Large intestine (tissue), 3 donors: ENCODE measurements at regions not wholly inside any gene's neighbourhood (a gene's known extent, or its start where the extent isn't known, plus 50 kb on each side); places are given as distances from the start of the nearest gene placed in this dataset.

Experiments used
- DNase-seq, 2 donors: peaks; one replicate each; pipeline versions ENCODE4 v3.0.0 to v3.0.0-alpha.2; 2013
- H3K27ac ChIP-seq: one replicate; pipeline ENCODE4 v1.5.1; 2013; ENCODE audit warnings: low read length
- H3K27me3 ChIP-seq: 2 replicates; pipeline ENCODE4 v1.6.1; 2013; ENCODE audit warnings: low read length; ENCODE audit not compliant: control insufficient read depth, insufficient read depth
- H3K36me3 ChIP-seq: 2 replicates; pipeline ENCODE4 v1.6.1; 2013; ENCODE audit warnings: low read length; ENCODE audit not compliant: control insufficient read depth, insufficient read depth
- H3K4me1 ChIP-seq: one replicate; pipeline ENCODE4 v1.6.1; 2013; ENCODE audit warnings: low read length; ENCODE audit not compliant: control insufficient read depth, insufficient read depth
- H3K4me3 ChIP-seq: one replicate; pipeline ENCODE4 v1.5.1; 2013; ENCODE audit warnings: low read length
- H3K9me3 ChIP-seq: one replicate; pipeline ENCODE4 v1.6.1; 2013; ENCODE audit warnings: mild to moderate bottlenecking, low read depth, low read length, moderate library complexity; ENCODE audit not compliant: control insufficient read depth
- WGBS: methylation state at CpG from one replicate; pipeline ENCODE4 v1.1.5; 2013; ENCODE audit warnings: low lambda C conversion rate; ENCODE audit not compliant: insufficient coverage; 5-methylcytosine and 5-hydroxymethylcytosine counted together

DNA sequence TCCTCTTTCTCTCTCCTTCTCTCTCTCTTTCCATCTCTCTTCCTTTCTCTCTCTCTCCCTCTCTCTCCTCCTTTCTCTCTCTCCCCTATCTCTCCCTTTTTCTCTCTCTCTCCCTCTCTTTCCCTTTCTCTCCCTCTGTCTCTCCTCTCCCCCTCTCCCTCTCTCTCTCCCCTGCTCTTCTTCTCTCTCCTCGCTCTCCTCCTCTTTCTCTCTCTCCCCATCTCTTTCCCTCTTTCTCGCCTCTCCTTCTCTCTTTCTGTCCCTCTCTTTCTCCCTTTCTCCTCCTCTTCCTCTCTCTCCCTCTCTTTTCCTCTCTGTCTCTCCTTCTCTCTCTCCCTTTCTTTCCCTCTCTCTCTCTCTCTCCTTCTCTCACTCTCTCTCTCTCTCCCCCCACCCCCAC is 196.6 kb downstream of the UQCRFS1 start:
- H3K9me3 ChIP-seq: no peaks in the 10 kb centered on the region
- H3K4me3 ChIP-seq: no peak overlapping the region
- WGBS: 90% methylated on average over 2 of the region's 2 CpGs
- no peak for DNase-seq
- peaks cover 2% of the 10 kb centered on the region for H3K27me3 ChIP-seq
- no peaks in the 10 kb centered on the region for H3K36me3 ChIP-seq
- no peaks in the 10 kb centered on the region for H3K4me1 ChIP-seq
- H3K27ac ChIP-seq: no peak overlapping the region

DNA sequence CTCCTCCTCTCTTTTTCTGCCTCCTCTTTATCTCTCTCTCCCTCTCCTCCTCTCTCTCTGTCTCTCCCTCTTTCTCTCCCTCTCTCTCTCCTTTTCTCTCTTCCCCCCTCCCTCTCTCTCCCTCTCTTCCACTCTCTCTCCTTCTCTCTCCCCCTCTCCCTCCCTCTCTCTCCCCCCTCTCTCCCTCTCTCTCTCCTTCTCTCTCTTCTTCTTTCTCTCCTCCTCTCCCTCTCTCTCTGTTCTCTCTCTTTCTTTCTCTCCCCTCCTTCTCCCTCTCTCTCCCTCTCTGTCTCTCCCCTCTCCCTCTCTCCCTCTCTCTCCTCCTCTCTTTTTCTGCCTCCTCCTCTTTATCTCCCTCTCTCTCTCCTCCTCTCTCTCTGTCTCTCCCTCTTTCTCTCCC is 197.4 kb downstream of the UQCRFS1 start:
- no peak for DNase-seq
- H3K27me3 ChIP-seq: peaks cover 2% of the 10 kb centered on the region
- no peaks in the 10 kb centered on the region for H3K36me3 ChIP-seq
- H3K27ac ChIP-seq: no peak overlapping the region
- H3K4me3 ChIP-seq: no peak overlapping the region
- H3K9me3 ChIP-seq: no peaks in the 10 kb centered on the region
- no peaks in the 10 kb centered on the region for H3K4me1 ChIP-seq

DNA sequence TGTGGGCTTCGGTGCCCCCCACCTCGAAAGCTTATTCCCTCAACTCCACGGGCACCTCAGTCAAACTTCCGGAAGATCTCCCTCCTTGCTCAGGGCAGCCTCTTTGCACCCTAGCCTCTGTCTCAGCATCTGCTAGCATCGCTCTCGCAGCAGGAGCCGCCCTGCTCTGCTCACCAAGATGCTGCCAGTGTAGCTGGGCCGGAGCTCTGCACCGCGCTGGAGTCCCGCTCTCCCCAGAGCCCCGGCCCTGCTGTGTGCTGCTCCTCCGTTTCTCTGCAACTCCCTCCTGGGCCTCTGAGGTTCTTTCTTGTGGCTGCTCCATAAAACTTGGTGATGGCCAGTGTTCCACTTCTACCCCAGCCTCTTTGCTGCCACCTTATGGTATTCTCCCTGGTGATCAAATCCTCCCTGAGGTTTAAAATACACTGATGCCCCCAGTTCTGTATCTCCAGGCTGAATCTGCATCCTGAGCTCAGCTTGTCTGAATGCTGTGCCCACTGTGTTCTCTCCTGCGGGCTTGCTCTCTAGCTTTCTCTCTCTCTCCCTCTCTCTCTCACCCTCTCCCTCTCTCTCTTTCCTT is 198.0 kb downstream of the UQCRFS1 start:
- H3K4me1 ChIP-seq: no peaks in the 10 kb centered on the region
- no peaks in the 10 kb centered on the region for H3K9me3 ChIP-seq
- 82% methylated on average over 1 of the region's 14 CpGs for WGBS
- DNase-seq: no peak
- H3K27ac ChIP-seq: no peak overlapping the region
- no peak overlapping the region for H3K4me3 ChIP-seq
- H3K27me3 ChIP-seq: peaks cover 2% of the 10 kb centered on the region
- no peaks in the 10 kb centered on the region for H3K36me3 ChIP-seq

DNA sequence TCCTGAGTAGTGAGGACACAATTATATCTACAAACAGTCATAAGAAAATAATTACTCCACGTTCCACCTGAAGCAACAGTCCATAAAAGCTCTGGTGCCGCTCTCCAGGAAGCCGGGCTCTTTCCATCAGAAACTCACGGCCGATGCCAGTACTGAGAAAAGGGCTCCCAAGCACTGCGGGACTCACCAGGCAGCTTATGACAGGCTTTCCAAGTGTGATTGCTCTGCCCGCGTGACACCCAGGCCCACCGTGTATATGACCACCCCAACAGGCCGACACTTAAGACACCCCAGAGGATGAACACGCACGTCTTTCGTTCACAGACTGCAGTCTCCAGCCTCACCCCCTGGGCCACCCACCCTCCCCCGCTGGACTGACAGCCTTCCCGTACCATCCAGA is 199.0 kb downstream of the UQCRFS1 start:
- no peak overlapping the region for H3K4me3 ChIP-seq
- no peak overlapping the region for H3K27ac ChIP-seq
- no peaks in the 10 kb centered on the region for H3K36me3 ChIP-seq
- no peaks in the 10 kb centered on the region for H3K9me3 ChIP-seq
- WGBS: no CpG with 5 or more reads among the region's 15 CpGs
- H3K27me3 ChIP-seq: peaks cover 2% of the 10 kb centered on the region
- H3K4me1 ChIP-seq: no peaks in the 10 kb centered on the region
- DNase-seq: no peak

DNA sequence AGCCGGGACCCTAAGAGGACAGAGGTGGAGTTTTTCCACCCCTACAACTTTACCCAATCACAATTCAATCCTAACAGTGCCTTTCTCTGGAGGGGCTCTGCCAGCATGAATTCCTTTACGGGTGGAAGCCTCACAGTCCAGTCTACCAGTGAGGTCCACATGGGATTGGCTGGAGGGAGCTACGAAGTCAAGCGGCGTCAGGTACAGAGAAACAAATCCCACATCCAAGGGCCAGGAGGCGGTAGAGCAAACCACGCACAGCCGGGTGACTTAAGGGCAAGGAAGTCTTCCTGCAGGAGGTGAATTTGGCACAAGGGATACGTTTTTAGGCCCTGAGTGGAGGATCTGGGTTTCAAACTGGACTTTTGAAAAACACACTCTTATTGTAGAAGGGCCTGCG is 199.6 kb downstream of the UQCRFS1 start:
- no peak overlapping the region for H3K27ac ChIP-seq
- H3K9me3 ChIP-seq: no peaks in the 10 kb centered on the region
- peaks cover 2% of the 10 kb centered on the region for H3K27me3 ChIP-seq
- no peak overlapping the region for H3K4me3 ChIP-seq
- H3K36me3 ChIP-seq: no peaks in the 10 kb centered on the region
- 87% methylated on average over 3 of the region's 10 CpGs for WGBS
- H3K4me1 ChIP-seq: no peaks in the 10 kb centered on the region
- no peak for DNase-seq

DNA sequence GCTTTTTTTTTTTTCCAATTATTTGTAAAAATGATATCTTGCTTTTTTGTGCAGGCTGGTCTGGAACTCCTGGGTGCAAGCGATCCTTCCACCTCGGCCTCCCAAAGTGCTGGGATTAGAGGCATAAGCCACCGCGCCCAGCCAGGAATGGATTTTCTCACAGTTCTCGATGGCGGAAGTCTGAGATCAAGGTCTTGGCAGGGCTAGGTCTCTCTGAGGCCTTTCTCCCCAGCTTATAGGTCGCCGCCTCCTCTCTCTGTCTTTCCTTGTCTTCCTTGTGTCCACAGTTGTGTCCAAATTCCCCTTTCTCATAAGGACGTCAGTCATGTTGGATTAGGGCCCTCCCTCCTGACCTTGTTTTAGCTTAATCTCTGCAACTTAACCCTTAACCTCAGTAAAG is 200.5 kb downstream of the UQCRFS1 start:
- Histone ChIP-seq H3K27ac (no peak overlapping the region), H3K27me3 (peaks cover 2% of the 10 kb centered on the region), H3K9me3 (no peaks in the 10 kb centered on the region), H3K4me1 (no peaks in the 10 kb centered on the region), H3K36me3 (no peaks in the 10 kb centered on the region), H3K4me3 (no peak overlapping the region)
- DNase-seq: no peak
- 68% methylated on average over 3 of the region's 9 CpGs for WGBS

DNA sequence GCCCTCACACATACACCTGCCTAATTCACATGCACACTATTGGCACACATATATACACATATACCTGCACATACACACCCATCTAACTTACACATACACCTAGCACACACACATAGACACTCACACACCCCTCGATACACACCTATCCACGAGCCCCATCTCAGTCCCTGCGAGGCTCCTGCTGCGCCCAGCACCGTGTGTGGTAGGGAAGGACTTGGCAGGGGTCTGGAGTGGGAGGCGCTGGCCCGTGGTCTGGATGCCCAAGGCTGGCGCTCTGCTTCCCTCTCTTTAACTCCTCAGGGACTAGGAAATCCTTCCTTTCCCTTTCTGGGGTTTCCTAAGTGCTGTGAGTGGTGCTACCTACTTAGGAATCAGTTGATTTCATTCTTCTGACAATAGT is 202.7 kb downstream of the UQCRFS1 start:
- Histone ChIP-seq H3K27ac (no peak overlapping the region), H3K36me3 (no peaks in the 10 kb centered on the region), H3K4me3 (no peak overlapping the region), H3K4me1 (no peaks in the 10 kb centered on the region), H3K9me3 (no peaks in the 10 kb centered on the region), H3K27me3 (peaks cover 2% of the 10 kb centered on the region)
- no CpG with 5 or more reads among the region's 8 CpGs for WGBS
- DNase-seq: no peak

DNA sequence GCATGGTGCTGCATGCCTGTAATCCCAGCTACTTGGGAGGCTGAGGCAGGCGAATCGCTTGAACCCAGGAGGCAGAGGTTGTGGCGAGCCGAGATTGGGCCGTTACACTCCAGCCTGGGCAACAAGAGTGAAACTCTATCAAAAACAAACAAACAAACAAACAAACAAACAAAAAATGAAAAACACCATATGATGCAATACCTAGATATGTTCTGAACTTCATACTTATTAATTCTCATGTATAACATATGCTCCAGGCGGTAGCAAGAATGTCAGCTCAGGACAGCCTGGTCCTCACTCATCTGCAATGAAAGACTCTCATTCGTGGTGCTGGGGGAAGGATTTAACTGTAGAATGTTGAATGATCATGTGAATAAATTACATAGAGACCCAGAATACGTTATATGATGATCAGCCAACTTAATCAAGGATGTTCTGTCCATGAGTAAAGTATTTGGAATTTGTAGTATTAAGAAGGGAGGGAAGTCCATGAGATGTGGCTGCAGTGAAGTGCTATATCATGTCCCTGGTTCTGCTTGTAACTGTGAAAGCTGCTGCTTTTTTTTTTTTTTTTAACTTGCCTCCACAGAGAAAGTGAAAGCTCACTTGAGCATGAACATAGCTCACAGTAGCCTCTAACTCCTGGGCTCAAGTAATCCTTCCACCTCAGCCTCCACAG is 206.8 kb downstream of the UQCRFS1 start:
- H3K9me3 ChIP-seq: no peaks in the 10 kb centered on the region
- H3K4me1 ChIP-seq: no peaks in the 10 kb centered on the region
- DNase-seq: no peak
- no peaks in the 10 kb centered on the region for H3K36me3 ChIP-seq
- no peak overlapping the region for H3K4me3 ChIP-seq
- no peaks in the 10 kb centered on the region for H3K27me3 ChIP-seq
- H3K27ac ChIP-seq: no peak overlapping the region
- 92% methylated on average over 2 of the region's 8 CpGs for WGBS

DNA sequence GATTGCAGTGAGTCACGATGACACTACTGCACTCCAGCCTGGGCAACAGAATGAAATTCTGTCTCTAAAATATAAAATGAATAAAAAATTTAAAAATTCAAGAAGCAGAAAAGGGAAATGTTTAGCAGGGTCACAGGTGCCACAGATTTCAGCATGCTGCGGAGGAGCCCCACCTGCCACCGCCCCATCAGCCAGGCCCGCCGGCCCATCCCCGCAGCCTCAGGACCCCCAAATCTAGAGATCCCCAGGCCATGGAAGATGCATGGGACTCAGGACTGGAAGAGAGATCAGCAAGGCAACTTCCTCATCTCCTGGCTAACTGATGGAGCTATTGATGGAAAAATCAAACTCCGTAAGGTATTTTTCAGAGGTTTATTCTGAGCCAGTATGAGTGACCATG is 208.2 kb downstream of the UQCRFS1 start:
- H3K27me3 ChIP-seq: no peaks in the 10 kb centered on the region
- H3K9me3 ChIP-seq: no peaks in the 10 kb centered on the region
- no peak overlapping the region for H3K27ac ChIP-seq
- H3K36me3 ChIP-seq: no peaks in the 10 kb centered on the region
- no peak for DNase-seq
- no peaks in the 10 kb centered on the region for H3K4me1 ChIP-seq
- no CpG with 5 or more reads among the region's 7 CpGs for WGBS
- no peak overlapping the region for H3K4me3 ChIP-seq

DNA sequence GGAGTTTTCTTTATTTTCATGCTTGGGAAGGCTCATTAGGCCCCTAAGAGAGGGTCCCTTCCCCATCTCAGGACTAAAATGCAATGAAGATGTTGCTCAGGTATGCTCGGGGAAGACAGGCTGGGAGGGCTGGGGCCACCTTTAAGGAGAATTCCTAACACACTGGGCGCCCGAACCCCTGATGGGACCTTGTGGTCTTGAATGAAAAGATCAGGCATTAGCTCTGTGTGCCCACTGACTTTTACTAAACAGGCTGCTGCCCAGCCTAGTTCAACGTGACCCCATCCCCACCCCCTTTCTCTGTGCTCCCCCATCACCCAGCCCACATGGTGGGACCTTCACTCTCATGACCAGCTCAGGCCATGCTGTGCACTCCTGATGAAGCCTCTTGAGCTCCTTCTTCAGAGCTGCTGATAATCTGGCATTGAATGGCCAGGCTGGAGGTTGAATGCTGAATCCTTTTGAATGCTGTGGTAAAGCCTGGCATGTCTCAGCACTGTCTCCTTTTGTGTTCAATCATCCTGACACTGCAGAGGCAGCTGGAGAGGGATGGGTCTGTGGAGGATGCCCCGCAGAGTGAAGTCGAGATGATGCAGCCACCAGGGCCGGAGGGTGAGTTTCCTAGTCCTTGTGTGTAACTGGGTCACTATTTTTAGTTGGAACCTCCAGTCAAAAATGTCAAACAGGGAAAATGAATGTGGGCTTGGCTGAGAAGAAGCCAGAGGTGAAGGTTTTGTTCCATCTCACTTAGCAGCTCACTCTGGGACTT is 209.1 kb downstream of the UQCRFS1 start:
- H3K36me3 ChIP-seq: no peaks in the 10 kb centered on the region
- no peak overlapping the region for H3K27ac ChIP-seq
- no CpG with 5 or more reads among the region's 7 CpGs for WGBS
- no peak overlapping the region for H3K4me3 ChIP-seq
- no peaks in the 10 kb centered on the region for H3K27me3 ChIP-seq
- DNase-seq: no peak
- no peaks in the 10 kb centered on the region for H3K9me3 ChIP-seq
- no peaks in the 10 kb centered on the region for H3K4me1 ChIP-seq
